SK-N-SH (cell line): ENCODE measurements at regions not wholly inside any gene's neighbourhood (a gene's known extent, or its start where the extent isn't known, plus 50 kb on each side); places are given as distances from the start of the nearest gene placed in this dataset.

Experiments used
- EP300 ChIP-seq, 2 experiments: IDR thresholded peaks; 2 replicates each; pipeline versions ENCODE4 v1.4.0 to v1.6.1; 2012; ENCODE audit warnings: borderline replicate concordance in 1 of 2, low read depth in 1 of 2, low read length in 1 of 2
- FOSL2 ChIP-seq: IDR thresholded peaks from 2 replicates; pipeline ENCODE4 v1.4.0; 2012; ENCODE audit warnings: low read depth, mild to moderate bottlenecking, moderate library complexity, borderline replicate concordance
- FOXJ3 ChIP-seq: sonication (generic); formaldehyde crosslinking; IDR thresholded peaks from 2 replicates; pipeline ENCODE4 v1.5.1; 2020; ENCODE audit warnings: mild to moderate bottlenecking, missing genetic modification reagents
- GABPA ChIP-seq: IDR thresholded peaks from 2 replicates; pipeline ENCODE4 v1.4.0; 2012; ENCODE audit warnings: low read depth, mild to moderate bottlenecking
- JUND ChIP-seq: IDR thresholded peaks from 2 replicates; pipeline ENCODE4 v1.4.0; 2012
- MXI1 ChIP-seq: IDR thresholded peaks from 2 replicates; pipeline ENCODE4 v1.6.1; 2012; ENCODE audit warnings: mild to moderate bottlenecking, low read depth, low read length, improper control_type of control experiment
- NFIC ChIP-seq: IDR thresholded peaks from 2 replicates; pipeline ENCODE4 v1.4.0; 2012; ENCODE audit warnings: borderline replicate concordance
- POLR2AphosphoS5 ChIP-seq: IDR thresholded peaks from 2 replicates; pipeline ENCODE4 v1.6.1; 2012; ENCODE audit warnings: low read depth, low read length
- RCOR1 ChIP-seq: fragments of 150-350 bp; IDR thresholded peaks from 2 replicates; pipeline ENCODE4 v1.6.1; 2017; ENCODE audit warnings: antibody characterized with exemption, low read length
- RFX5 ChIP-seq: IDR thresholded peaks from 2 replicates; pipeline ENCODE4 v1.6.1; 2012; ENCODE audit warnings: mild to moderate bottlenecking, improper control_type of control experiment, low read length
- YY1 ChIP-seq: IDR thresholded peaks from 2 replicates; pipeline ENCODE4 v1.4.0; 2012; ENCODE audit warnings: low read depth, mild to moderate bottlenecking
- TF ChIP-seq, protein P1 (sequence below): fragments of 200-600 bp; sonication (generic); IDR thresholded peaks from 2 replicates; pipeline ENCODE4 v1.6.1; 2017; ENCODE audit warnings: antibody characterized with exemption, mild to moderate bottlenecking, moderate library complexity

DNA sequence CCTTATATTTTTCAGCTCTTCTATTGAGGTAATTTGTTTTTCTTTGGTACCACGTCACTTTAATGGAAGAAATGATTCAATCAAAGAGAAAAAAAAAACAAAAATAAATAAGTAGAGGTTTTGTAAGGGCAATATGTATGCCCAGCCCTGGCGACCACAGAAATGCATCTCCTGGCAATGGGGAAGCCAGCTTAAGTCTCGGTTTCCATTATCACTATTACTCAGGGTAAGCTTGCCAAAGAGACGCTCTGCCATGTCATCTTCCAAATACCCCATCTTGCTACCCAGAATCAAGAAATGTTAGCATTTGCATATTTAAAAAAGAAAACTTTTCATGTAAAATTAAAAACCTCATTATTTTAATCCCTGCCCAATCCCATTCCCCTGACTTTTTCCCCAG is 68.8 kb downstream of the FAM47C start:
- TF ChIP-seq, protein P1, sequence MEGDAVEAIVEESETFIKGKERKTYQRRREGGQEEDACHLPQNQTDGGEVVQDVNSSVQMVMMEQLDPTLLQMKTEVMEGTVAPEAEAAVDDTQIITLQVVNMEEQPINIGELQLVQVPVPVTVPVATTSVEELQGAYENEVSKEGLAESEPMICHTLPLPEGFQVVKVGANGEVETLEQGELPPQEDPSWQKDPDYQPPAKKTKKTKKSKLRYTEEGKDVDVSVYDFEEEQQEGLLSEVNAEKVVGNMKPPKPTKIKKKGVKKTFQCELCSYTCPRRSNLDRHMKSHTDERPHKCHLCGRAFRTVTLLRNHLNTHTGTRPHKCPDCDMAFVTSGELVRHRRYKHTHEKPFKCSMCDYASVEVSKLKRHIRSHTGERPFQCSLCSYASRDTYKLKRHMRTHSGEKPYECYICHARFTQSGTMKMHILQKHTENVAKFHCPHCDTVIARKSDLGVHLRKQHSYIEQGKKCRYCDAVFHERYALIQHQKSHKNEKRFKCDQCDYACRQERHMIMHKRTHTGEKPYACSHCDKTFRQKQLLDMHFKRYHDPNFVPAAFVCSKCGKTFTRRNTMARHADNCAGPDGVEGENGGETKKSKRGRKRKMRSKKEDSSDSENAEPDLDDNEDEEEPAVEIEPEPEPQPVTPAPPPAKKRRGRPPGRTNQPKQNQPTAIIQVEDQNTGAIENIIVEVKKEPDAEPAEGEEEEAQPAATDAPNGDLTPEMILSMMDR, result no peak
- TF ChIP-seq POLR2AphosphoS5 (no peak), GABPA (no peak), RCOR1 (no peak), FOXJ3 (CRISPR knock-in tag) (no peak), NFIC (no peak), RFX5 (no peak), YY1 (no peak), EP300 (IDR thresholded peaks at IDR 0.05; ENCODE audit: borderline replicate concordance in 1 of 2, low read depth in 1 of 2, low read length in 1 of 2) (no peak), MXI1 (no peak), FOSL2 (no peak), JUND (no peak)
